IMR-90 (cell line): ENCODE measurements at regions not wholly inside any gene's neighbourhood (a gene's known extent, or its start where the extent isn't known, plus 50 kb on each side); places are given as distances from the start of the nearest gene placed in this dataset.

Experiments used
- BHLHE40 ChIP-seq: fragments of 150-350 bp; IDR thresholded peaks from 2 replicates; pipeline ENCODE4 v1.6.1; 2016; ENCODE audit warnings: mild to moderate bottlenecking, low read depth, low read length
- CEBPB ChIP-seq: IDR thresholded peaks from 2 replicates; pipeline ENCODE4 v1.6.1; 2012; ENCODE audit warnings: low read depth, low read length, improper control_type of control experiment
- CHD1 ChIP-seq: IDR thresholded peaks from 2 replicates; pipeline ENCODE4 v1.6.1; 2012; ENCODE audit warnings: low read depth, low read length, improper control_type of control experiment
- FOS ChIP-seq: fragments of 150-350 bp; IDR thresholded peaks from 2 replicates; pipeline ENCODE4 v1.6.1; 2016; ENCODE audit warnings: low read depth, low read length
- MAFK ChIP-seq: IDR thresholded peaks from 2 replicates; pipeline ENCODE4 v1.6.1; 2012; ENCODE audit warnings: low read depth, low read length, improper control_type of control experiment
- MXI1 ChIP-seq: IDR thresholded peaks from 2 replicates; pipeline ENCODE4 v1.6.1; 2012; ENCODE audit warnings: low read depth, mild to moderate bottlenecking, low read length, moderate library complexity, borderline replicate concordance
- NFE2L2 ChIP-seq: fragments of 150-350 bp; IDR thresholded peaks from 2 replicates; pipeline ENCODE4 v1.6.1; 2016; ENCODE audit warnings: low read depth, mild to moderate bottlenecking, low read length
- POLR2A ChIP-seq: IDR thresholded peaks from 2 replicates; pipeline ENCODE4 v1.6.1; 2012; ENCODE audit warnings: mild to moderate bottlenecking, low read depth, low read length
- RAD21 ChIP-seq: IDR thresholded peaks from 2 replicates; pipeline ENCODE4 v1.6.1; 2012; ENCODE audit warnings: low read length, improper control_type of control experiment
- RFX5 ChIP-seq: IDR thresholded peaks from 2 replicates; pipeline ENCODE4 v1.8.0; 2012; ENCODE audit warnings: low read depth, mild to moderate bottlenecking, low read length, moderate library complexity
- SMC3 ChIP-seq: fragments of 150-350 bp; IDR thresholded peaks from 2 replicates; pipeline ENCODE4 v1.6.1; 2016; ENCODE audit warnings: low read depth, mild to moderate bottlenecking, antibody characterized with exemption, low read length, moderate library complexity
- TF ChIP-seq, protein P1 (sequence below): conservative IDR thresholded peaks from 2 replicates; pipeline ENCODE4 v1.5.1; 2012; ENCODE audit warnings: mild to moderate bottlenecking, low read depth, low read length, improper control_type of control experiment
- TF ChIP-seq, protein P2 (sequence below): fragments of 150-350 bp; IDR thresholded peaks from 2 replicates; pipeline ENCODE4 v1.6.1; 2016; ENCODE audit warnings: low read depth, mild to moderate bottlenecking, low read length, moderate library complexity, borderline replicate concordance
- TF ChIP-seq, protein P3 (sequence below): fragments of 150-350 bp; IDR thresholded peaks from 2 replicates; pipeline ENCODE4 v1.6.1; 2017; ENCODE audit warnings: mild to moderate bottlenecking, antibody characterized with exemption, low read length, low read depth

DNA sequence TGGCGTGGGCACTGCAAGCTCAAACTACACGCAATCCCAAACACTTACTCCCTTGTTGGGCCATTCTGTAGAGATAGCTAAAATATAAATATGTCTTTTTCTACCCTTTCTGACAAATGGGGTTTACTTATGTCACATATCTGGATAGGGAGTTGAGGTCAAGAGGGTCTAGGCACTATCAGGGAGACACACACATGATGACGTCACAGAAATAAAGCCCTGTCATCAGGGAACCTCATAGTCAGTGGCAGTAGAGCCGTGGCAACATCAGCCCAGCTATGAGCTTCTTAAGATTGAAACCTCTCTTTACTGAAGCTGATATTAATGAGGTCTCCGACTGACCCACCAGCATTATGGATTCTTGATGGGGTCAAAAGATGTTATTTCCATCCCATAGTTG is 234.6 kb upstream of the CDH7 start:
- TF ChIP-seq, protein P1, sequence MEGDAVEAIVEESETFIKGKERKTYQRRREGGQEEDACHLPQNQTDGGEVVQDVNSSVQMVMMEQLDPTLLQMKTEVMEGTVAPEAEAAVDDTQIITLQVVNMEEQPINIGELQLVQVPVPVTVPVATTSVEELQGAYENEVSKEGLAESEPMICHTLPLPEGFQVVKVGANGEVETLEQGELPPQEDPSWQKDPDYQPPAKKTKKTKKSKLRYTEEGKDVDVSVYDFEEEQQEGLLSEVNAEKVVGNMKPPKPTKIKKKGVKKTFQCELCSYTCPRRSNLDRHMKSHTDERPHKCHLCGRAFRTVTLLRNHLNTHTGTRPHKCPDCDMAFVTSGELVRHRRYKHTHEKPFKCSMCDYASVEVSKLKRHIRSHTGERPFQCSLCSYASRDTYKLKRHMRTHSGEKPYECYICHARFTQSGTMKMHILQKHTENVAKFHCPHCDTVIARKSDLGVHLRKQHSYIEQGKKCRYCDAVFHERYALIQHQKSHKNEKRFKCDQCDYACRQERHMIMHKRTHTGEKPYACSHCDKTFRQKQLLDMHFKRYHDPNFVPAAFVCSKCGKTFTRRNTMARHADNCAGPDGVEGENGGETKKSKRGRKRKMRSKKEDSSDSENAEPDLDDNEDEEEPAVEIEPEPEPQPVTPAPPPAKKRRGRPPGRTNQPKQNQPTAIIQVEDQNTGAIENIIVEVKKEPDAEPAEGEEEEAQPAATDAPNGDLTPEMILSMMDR = no peak
- no peak for TF ChIP-seq RFX5
- no peak for TF ChIP-seq POLR2A
- TF ChIP-seq MAFK = no peak
- TF ChIP-seq, protein P2, sequence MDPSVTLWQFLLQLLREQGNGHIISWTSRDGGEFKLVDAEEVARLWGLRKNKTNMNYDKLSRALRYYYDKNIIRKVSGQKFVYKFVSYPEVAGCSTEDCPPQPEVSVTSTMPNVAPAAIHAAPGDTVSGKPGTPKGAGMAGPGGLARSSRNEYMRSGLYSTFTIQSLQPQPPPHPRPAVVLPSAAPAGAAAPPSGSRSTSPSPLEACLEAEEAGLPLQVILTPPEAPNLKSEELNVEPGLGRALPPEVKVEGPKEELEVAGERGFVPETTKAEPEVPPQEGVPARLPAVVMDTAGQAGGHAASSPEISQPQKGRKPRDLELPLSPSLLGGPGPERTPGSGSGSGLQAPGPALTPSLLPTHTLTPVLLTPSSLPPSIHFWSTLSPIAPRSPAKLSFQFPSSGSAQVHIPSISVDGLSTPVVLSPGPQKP = no peak
- TF ChIP-seq CEBPB = no peak
- TF ChIP-seq, protein P3, sequence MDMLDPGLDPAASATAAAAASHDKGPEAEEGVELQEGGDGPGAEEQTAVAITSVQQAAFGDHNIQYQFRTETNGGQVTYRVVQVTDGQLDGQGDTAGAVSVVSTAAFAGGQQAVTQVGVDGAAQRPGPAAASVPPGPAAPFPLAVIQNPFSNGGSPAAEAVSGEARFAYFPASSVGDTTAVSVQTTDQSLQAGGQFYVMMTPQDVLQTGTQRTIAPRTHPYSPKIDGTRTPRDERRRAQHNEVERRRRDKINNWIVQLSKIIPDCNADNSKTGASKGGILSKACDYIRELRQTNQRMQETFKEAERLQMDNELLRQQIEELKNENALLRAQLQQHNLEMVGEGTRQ = no peak
- no peak for TF ChIP-seq CHD1
- no peak for TF ChIP-seq BHLHE40
- no peak for TF ChIP-seq FOS
- TF ChIP-seq MXI1 = no peak
- TF ChIP-seq NFE2L2 = no peak
- TF ChIP-seq SMC3 = no peak
- no peak for TF ChIP-seq RAD21
